Ramos (cell line): ENCODE measurements at regions not wholly inside any gene's neighbourhood (a gene's known extent, or its start where the extent isn't known, plus 50 kb on each side); places are given as distances from the start of the nearest gene placed in this dataset.

Experiments
- in situ Hi-C: fragments of 300-500 bp; cut with MboI; formaldehyde crosslinking; loops from one replicate; pipeline ENCODE4 v1.14.3; 2022; ENCODE audit warnings: low sequenced_read_pairs; ENCODE audit not compliant: unreplicated experiment

DNA sequence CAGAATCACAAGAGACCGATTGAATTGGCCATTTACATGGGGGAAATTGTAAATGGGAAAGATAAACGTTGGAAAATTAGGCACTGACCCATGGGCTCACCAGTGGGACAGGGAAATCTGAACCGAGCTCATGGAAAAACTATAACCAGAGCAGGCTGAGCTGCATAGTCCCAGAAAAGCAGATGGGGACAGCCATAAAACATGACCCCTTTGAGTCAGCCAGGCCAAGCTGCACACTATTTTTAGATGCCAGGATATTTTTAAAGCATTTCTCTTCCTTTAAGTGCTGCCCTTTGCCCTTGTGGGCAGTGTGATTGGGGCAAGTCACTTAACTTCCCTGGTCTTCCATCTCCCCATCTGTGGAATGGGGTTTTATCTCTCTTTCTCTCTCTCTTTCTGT, 184.1 kb downstream of the FOXD2 start:
- in situ Hi-C loops: no loop called here

DNA sequence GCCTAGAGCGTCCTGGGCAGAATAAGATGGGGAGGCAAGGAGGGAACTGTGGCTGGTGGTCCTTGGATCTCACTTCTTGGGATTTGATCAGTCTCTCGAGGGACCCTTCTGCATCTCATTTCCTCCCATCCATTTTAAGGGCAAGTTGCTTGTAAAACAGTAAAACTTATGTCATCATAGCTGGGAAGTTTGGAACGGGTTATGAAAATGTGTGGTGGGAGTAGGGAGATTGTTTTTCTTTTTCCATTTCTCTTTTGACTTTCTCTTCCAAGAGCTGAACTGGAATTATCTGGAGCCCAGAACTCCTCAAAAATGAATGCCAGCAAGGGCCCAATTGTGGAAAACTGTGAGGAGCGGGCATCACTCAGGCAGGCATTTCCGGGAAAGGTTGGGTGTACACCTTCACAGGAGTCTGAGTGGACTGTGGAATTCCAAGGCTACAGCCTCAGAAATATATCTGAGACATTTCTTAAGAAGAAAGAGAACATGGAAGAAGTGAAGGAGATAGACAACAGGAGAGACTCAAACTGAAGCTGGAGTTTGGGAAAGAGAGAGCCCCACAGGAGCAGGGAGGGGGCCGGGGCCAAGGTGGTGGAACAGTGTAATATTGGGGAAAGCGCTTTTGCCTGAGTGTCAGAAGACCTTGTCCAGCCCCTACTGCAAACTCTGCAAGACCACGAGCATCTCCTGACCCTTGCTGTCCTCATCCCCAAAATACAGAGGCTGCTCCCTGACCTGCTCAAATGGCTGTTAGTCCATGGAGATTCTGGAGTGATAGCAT, 185.1 kb downstream of the FOXD2 start:
- in situ Hi-C loops: no loop called here

DNA sequence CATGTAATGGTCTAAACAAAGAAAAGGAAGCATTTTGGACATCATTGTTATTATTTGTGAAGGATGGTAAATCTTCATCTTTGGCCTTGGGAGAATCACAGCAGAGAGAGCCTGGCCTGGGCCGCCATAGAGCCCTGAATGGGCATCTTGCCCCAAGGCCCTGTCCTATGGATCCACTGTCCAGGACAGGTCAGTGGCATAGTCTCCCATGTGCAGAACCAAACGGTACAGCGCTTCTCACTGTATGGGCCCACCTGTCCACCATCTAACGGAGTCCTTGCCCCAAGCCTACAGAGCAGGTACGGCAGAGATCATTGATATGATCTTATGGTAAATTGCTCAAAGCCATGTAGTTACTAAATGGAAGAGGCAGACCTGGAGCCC, 185.7 kb downstream of the FOXD2 start:
- in situ Hi-C loops: no loop called here

DNA sequence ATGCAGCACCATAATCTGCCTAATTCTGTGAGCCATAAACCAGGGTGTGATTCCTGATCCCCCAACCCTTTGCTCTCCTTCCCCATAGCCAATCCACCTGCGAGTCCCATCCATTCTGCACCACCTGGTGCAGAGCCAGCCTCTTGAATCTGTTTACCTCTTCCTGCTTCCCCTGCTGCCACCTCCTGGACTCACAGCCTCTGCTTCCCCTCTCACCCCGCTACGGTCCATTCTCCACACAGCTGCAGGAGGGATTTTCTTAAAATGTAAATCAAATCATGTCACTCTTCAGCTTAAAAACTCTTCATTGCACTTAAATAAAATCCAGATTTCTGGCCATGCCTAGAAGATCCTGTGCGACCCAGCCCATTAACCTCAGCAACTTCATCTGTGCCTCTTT, 186.7 kb downstream of the FOXD2 start:
- in situ Hi-C loops: no loop called here

DNA sequence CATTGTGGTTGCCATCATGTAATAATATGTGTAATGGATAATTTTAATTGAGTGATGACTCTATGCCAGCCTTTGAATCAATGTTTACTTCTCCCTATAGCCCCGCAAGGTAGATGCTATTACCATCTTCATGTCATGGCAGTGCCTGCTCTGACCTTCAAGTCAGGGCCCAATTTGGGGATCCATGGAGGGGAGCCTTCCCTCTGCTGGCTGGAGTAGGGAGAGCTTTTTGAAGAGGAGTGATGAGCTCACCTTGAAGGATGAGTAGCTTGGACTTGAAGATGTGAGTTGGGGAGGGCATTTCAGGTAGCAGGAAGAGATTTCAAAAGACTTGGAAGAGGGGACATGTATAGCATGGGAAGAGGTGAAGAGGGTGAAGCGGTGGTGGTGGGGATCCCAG, 189.2 kb downstream of the FOXD2 start:
- in situ Hi-C loops: no loop called here

DNA sequence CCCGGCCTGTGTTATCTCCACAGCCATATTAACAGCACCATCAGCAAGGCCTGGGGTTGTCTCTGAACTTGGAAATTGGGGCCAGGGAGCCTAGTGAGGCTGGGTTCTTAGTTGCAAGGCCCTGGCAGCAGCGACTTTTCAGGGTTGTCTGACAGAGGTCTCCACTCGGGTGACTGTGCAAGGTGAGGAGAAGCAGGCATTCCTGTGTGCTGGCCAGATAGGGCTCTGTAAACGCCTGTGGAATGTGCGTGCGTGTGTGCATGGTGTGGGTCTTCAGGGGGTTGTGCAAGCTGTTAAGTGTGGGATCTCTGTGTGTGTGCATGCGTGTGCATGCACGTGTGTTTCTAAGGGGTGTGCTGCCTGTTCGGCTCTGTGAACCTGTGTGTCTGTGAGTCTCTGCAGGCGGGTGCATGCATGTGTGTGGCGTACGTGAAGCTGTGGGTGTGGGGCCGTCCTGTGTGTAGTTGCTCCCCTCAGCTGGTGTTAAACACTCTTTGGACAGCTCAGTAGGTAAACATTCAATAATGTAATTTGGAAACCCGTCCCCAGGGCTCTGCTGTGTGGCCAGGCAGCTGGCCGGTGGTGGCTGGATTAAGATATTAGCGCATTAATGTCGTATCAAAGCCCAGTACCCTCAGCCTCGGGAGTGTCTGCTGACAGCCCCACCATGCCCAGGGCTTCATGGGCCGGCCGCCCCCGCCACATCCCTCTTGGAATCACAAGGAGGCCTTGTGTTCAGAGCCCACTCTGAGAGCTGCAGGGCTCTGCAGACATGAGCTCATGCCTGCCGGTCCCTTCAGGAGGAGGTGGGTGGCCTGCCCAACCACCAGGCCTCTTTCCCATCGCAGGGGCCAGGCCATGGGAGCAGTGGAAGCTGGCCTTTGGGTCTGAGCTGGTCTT, 189.9 kb downstream of the FOXD2 start:
- in situ Hi-C loops: no loop called here

DNA sequence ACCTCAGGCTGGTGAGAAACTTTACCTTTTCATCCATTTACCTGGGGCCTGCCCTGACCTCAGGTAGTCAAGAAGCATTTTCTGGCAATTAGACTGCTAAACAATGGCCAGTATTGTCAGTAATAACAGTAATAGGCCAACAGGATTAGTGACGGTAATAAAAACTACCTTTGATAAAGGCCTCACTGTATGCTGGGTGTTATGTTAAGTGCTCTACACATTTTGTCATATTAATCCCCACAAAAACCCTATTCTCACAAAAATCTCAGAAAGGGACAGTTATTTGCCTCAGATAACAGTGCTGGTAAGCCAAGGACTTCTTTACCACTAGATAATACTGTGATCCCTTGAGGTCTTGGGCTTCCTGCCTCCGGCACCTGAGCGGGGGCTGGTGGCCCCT, 191.4 kb downstream of the FOXD2 start:
- in situ Hi-C loops: no loop called here

DNA sequence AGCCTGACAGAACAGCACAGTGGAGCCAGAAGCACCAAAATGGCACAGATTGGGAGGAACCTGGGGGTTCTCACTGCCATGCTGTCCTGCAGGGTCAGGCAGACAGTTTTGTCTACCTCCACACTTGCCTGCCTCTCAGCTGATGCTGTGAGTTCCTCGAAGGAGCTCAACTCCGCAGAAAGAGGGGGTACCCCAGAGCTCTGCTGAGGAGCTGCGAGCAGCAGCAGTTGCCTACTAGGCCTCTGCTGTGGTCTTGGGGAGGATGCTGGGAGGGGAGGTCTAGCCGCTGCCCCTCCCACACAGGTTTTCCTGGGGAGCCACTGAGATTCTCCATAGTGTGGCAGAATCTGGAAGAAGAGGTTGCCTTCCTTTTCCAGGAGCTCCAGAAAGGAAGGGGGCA, 192.5 kb downstream of the FOXD2 start:
- in situ Hi-C loops: no loop called here

DNA sequence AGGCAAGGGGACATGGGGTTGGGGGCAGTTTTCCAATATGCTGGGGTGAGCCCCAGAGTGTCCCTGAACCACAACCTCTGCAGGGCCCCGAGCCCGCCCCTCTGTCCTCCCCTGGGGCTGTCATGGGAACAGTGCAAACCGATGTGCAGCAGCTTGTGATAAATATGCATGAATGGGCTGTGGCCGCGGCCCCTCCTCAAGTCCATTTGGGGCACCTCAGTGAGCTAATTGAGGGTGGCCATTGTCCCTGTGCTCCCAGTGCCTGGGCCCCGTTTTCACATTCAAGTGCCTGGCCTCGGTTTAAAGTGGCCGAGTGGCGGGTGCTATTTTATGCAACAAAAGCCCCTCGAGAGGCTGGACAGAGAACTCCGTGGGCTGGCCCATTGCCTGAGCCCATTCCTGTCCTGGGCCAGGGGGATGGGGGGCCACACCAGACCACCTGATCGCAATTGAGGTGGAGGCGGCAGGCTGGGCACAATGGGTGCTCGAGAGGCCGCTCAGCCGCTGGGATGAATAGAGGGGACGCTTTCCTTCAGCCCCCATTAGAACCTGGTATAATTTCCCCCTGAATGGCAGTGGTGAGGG, 193.7 kb downstream of the FOXD2 start:
- in situ Hi-C loops: no loop called here

DNA sequence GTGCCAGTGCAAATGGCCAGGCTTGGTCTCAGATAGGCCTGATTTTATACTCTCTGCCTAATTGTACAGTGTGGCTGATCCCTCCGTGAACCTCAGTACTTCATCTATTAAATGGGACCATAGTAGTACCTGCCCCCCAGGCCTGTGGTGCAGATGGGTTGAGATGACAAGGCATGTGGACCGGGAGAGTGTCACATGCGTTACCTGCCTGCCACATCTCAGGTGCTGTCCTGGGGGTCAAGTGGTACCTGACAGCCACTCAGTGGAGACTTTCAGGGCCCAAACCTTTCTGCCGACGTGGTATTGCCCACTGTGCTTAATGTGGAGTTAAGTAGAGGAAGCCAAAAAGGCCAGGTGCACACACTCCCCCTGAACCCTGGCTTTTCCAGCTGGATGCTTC, 197.3 kb downstream of the FOXD2 start:
- in situ Hi-C loops: no loop called here

DNA sequence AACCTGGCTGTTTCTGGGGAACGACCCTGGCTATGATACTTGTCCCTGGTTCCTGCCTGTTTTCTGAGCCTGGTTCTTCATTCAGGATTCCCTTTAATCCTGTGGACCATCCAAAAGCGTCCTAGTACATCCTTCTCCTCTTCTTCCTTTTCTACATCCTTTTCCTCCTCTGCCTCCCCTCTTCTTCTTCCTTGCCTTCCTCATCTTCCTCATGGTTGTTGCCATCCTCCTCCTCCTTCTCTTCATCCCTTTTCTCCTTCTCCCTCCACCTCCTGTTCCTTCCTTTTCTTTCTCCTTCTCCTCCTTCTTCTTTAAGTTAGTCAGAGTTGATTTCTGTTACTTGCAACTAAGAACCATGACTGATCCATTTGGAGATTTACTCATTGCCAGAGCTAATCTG, 197.8 kb downstream of the FOXD2 start:
- in situ Hi-C loops: no loop called here

DNA sequence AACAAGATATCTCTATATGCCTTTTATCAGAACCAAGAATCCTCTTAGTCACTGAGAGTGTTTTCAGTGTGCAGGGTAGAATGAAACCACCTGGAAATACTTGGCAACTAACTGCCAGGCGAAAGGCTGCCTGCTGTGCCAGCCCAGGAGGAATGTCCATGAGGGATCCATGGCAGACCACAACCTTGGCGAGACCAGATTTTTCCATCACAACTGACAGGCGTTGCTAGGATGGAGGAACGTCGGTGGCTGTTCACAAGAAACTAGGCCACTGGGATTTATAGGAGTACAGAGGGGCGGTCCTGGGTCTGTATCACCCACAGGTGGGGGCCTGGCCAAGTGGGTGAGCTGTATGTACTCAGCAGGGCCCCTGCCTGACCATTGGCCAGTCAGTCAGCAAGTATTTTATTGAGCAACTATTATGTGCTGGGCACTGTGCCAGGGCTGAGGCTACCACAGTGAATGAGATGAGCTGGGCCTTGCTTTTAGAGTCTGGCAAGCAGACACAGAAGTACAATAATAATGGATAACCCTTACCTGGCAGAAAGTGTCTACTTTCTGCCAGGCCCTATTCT, 199.4 kb downstream of the FOXD2 start:
- in situ Hi-C loops: no loop called here

DNA sequence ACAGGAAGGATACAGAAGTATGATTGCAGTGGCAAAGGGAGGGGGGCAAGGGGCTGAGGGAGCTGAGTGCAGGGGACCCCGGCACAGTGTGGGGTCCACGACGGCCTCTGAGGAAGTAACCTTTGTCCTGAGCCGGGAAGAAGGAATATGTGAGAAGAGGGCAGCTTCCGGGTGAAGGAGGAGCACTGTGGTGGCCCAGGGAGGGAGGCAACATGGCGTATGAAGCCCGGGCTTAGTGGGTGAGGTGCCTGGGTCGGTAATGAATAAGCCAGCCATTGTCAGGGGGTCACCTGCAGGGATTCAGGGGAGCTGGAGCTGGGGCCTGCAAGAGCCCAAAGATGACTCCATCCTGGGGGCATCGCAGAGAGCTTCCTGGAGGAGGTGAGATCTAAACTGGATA, 200.4 kb downstream of the FOXD2 start:
- in situ Hi-C loops: no loop called here

DNA sequence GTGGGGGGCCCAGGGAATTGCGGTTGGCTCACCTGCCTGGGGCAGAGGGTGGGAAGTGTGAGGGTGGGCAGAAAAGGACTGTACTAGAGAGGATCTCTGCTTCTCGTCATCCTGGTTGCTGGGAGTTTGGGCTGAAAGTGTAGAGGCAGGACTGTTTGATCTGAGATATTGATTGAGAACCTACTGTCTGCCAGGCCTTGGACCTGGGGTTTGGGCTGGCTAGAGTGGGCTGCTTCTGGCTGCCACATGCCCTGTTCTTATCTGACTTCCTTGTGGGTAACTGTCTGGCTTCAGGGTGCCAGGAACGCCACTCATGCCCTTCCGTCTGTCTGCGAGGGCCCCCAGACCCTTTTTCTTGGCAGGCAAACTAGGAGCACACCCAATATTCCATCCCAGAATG, 200.9 kb downstream of the FOXD2 start:
- in situ Hi-C loops: no loop called here

DNA sequence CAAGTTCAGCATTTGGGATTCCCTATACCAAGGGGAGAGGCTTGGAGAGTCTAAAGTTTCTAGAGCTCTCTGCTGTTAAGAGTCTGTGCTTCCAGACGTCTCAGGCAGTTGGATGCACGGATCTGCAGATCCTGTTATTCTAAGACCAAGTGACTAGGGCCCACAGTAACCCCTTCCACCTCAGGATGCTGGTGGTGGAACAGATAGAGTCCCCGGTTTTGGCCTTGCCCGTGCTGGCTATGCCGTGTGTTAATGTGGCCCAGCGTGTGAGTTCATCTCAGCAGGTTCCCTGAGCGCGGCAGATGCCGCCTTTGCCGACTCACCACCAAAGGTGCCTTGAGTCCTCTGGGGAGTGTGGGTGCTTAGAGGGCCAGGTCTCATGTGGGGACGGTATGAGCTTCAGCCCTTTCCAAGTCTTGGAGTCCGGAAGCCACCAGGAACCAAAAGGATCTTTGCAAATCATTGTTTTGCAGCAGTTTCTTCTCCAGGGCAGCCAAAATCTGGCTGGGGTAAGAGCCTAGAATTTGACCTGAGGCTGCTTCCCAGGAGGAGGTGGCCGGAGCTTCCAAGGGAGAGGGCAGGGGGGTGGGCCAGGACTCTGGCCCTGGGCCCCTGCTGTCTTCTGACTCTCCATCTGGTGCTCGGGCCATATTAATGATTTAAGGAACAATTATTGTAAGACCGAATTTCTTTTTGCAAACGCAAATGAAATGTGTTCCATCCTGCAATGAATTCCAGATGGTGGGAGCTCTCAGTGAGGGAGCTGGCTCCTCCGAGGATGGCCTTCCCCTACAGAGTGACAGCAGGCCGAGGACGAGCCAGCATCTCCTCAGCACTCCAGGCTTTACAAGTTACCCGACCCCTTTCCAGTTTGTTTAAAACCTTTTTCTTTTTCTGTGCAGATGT, 205.7 kb downstream of the FOXD2 start:
- in situ Hi-C loops: no loop called here

DNA sequence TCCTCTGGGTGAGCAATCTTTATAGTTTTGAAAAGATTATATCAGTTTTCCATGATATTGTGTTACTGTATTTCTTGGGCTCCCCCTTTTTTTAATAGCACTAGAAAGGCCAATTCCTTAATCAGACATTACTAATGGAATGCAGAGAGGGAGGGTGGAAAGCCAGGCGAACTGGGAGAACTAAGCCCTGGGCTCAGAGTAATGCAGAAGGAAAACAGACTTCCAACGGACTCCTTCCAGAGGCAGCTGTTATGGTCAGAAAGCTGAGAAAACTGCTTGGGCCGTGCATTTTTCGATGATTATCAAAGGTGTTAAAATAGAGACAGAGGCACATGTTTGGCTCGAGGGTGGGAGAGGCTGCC, 206.3 kb downstream of the FOXD2 start:
- in situ Hi-C loops: no loop called here

DNA sequence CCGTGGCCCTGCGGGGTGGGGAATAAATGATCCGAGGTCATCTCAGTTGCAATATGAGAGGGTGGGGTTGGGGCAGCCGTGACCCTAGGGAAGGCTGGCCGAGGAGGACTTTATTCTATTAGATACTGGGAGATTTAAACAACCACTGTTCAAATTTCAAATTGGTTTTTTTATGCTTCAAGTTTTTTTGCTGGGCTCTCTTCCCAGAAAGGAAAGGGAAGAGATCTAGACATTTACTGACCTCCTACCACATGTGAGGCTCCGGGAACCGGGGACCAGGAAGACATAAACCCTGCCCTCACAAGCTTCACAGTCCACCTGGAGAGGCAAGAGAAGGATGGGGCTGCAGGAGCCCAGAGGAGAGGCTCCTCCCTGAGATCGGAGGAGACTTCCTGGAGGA, 207.3 kb downstream of the FOXD2 start:
- in situ Hi-C loops: no loop called here

DNA sequence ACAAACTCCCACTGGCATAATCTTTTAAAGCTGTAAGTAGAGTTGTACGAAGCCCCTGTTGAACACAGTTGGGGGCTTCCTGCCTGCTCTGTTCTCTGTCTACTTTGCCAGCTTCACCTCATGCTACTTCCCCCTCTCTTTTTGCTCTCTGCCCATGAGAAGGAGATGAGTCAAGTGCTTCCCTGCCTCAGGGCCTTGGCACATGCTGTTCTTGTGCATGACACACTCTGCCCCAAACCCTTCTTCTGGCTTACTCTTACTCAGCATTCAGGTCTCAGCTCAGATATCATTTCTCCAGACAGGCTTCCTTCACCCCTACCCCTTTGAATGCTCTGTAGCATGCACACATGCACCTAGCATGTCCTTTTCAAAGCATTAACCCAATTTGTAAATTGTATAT, 208.8 kb downstream of the FOXD2 start:
- in situ Hi-C loops: no loop called here

DNA sequence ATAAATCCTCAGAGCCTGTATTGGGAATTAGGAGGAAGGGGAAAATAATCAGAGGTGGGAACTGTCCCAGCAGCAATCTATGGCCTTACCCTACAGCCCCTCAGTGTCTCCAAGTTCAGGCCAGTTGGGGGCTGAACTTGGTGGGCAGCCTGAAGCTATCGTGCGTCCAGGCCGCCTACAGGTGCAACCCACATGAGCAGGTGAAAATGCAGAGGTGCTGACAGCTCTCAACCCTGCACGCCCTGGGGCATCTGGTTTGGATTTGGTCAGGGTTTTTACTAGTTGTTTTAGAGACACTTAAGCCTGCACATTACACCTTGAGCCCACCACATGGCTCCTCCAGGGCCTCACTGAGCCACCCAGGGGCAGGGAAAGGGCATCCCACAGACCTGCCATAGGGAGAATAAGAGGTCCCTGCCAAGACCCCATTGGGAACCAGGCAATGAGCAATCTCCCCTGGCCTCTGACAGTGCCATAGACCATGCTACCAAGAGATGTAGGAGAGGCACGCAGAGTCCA, 209.5 kb downstream of the FOXD2 start:
- in situ Hi-C loops: no loop called here

DNA sequence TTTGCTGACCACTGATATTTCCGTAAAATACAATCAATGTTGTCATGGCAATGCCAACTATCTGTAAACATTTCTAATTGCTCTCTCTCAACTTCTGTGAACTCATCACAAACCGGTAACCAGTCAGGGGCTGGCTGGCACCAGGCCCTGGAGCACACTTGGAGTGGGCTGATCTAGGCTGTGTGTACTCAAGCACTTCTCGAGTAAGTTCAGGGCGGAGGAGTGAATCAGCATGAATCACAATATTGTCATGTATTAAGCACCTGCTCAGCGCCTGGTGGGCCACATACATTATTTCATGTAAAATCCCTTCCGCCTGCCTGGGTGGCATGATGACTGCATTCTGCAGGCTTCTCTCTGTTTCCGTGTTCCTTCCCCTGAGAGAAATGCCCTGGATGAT, 212.4 kb downstream of the FOXD2 start:
- in situ Hi-C loops: no loop called here
